ENCODE measurements at regions not wholly inside any gene's neighbourhood (a gene's known extent, or its start where the extent isn't known, plus 50 kb on each side); places are given as distances from the start of the nearest gene placed in this dataset.

- TF ChIP-seq CTCF (IDR thresholded peaks at IDR 0.05; ENCODE audit: insufficient read depth, low read length, poor library complexity, severe bottlenecking) = no peak
- TF ChIP-seq EZH2phosphoT487 (conservative IDR thresholded peaks at IDR 0.05; ENCODE audit: low read length) = no peak
These were observed 140.2 kb upstream of the SKOR2 start for GRCh38 chr18:47391665-47392064.
